ENCODE measurements at regions not wholly inside any gene's neighbourhood (a gene's known extent, or its start where the extent isn't known, plus 50 kb on each side); places are given as distances from the start of the nearest gene placed in this dataset.
"Not testable (repeated sequence)": the region's sequence is repeated elsewhere in the genome, so short reads cannot be mapped to it uniquely, and the experiment has no call there.

DNA sequence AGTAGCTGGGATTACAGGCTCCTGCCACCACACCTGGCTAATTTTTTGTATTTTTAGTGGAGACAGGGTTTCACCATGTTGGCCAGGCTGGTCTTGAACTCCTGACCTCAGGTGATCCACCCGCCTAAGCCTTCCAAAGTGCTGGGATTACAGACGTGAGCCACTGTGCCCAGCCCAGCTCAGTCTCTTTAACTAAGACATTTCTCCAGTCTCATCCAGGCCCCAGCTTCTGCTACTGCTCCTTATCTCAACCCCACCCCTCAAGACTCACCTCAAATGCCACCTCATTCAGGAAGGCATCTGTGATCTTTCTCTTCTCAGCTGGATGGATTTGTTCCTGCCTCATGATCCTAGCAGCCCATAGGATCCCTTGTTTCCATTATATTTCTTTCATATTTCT is 85.9 kb upstream of the GRAMD1B start:
- DNase-seq (ENCODE audit: low read depth): not testable (repeated sequence)

- DNase-seq (ENCODE audit: low read depth): no peak
These were observed 90.9 kb upstream of the GRAMD1B start for GRCh38 chr11:123338997-123339752.

DNA sequence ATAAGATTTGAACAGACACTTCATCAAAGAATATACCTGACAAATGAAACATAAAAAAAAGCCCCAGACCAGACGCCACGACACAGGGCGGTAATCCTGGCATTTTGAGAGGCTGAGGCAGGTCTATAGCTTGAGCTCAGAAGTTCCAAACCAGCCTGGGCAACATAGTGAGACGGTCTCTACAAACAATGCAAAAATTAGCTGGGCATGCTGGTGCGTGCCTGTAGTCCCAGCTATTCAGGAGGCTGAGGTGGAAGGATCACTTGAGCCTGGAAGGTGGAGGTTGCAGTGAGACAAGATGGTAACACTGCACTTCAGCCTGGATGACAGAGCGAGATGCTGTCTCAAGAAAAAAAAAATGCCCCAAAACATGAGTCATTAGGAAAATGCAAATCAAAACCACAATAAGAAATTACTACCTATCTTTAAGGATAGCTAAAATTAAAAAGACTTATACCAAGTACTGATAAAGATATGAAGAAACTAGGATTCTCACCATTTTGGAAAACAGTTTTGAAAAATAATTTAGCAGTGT is 91.7 kb upstream of the GRAMD1B start:
- DNase-seq (ENCODE audit: low read depth): no peak

DNA sequence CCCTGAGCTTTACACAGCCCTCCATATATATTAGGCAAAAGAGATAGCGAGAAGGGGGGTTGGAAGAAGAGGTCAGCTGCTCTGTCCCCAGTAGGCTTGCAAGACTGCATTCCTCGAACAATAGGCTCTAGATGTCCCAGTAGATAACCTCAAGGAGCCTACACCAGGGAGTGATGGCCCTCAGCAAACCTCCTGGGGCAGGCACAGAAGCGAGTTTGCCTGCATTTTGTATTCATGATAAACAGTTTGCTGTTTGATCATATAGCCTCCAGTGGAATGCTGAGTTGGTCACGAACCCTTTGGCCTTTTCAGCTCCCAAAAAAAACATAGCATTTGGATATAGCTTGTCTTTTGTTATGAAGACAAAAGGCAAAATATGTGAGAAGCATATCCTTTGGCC is 95.1 kb upstream of the GRAMD1B start:
- DNase-seq (ENCODE audit: low read depth): no peak

- not testable (repeated sequence) for DNase-seq (ENCODE audit: low read depth)
These were observed 97.5 kb upstream of the GRAMD1B start for GRCh38 chr11:123332577-123332976.

DNA sequence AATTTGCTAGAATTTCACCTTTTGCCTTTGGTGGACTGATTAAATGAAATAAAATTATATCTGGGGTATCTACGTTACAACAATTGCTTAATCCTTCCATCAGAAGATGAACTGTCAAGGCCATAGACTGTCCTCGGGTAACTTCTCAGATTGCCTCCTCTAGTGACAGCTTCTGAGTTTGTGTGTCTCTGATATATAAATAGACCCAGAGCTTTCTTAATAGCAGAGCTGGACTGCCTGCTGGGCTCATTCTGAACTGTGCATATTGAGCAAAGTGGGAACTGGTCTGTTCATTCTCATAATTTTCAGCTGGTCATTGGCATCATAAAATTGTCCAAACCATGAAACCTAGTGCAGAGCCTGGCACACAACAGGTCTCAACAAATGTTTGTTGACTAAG is 99.1 kb upstream of the GRAMD1B start:
- no peak for DNase-seq (ENCODE audit: low read depth)

GRCh38 chr11:123330471-123330870 is 99.6 kb upstream of the GRAMD1B start:
- DNase-seq (ENCODE audit: low read depth): no peak

- DNase-seq (ENCODE audit: low read depth): no peak
These were observed 100.0 kb upstream of the GRAMD1B start for GRCh38 chr11:123330071-123330470.

- DNase-seq (ENCODE audit: low read depth): no peak
These were observed 101.7 kb upstream of the GRAMD1B start for GRCh38 chr11:123328281-123328867.

GRCh38 chr11:123325533-123325932 is 104.5 kb upstream of the GRAMD1B start:
- no peak for DNase-seq (ENCODE audit: low read depth)

DNA sequence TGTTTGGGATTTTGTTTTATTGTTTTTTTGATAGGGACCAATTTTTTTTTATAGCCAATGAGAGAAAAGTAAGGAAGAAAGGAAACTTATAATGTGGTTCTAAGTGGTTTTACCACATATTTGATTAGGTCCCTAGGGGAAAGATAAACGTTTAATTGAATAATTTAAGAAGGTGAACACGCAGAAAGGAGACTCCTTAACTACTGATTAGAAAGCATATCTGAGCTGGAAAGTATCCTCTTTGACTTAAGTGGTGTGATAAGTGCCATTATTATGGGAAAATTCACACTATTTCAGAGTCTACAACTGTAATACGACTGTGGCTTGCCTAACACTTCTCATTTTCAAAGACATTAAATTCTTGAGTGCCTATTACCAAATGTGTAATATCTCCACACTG is 106.5 kb upstream of the GRAMD1B start:
- no peak for DNase-seq (ENCODE audit: low read depth)

GRCh38 chr11:123321636-123322035 is 108.4 kb upstream of the GRAMD1B start:
- no peak for DNase-seq (ENCODE audit: low read depth)

DNA sequence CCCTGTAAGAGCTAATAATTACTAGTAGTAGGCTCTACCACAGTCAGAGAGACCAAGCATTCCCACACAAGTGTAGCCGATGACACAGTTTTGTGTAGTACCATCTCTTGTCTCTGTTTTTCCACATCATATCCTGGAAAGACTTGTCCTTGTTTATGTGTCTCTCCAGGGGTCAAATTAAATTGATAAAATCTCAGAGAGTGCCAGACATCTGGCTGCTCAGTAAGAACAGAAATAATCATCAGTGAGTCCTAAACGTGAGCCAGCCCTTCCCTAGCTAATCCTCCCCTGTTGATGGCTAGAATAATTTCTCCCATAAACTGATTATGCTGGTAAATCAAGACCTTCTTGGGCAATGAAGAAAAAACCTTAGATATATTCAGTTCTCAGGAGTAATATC is 111.4 kb upstream of the GRAMD1B start:
- DNase-seq (ENCODE audit: low read depth): no peak

DNA sequence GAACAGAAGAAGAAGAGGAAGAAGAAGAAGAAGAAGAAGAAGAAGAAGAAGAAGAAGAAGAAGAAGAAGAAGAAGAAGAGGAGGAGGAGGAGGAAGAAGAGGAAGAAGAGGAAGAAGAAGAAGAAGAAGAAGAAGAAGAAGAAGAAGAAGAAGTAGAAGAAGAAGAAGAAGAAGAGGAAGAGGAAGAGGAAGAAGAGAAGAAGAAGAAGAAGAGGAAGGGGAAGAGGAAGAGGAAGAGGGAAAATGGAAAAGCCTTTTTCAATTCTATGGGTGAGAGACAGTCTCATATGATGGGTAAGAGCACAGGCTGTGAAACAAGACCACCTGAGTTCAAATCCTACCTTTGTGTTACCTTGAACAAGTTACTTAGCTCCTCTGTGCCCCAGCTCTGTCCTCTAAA is 111.9 kb upstream of the GRAMD1B start:
- not testable (repeated sequence) for DNase-seq (ENCODE audit: low read depth)

DNA sequence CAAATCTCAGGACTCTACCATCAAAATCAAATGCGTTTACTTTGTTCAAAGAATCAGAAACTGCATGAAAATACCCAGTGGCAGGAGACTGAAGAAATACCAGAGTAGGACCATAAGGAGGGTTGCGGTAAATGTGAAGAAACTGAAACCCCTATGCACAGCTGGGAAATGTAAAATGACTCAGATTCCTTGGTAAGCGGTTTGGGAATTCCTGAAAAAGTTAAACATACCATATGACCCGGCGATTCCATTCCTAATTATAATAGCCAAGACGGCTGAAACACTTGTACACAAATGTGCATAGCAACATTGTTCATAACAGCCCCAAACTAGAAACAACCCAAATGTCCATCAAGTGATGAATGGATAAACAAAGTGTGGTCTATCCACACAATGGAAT is 114.1 kb upstream of the GRAMD1B start:
- DNase-seq (ENCODE audit: low read depth): no peak

- no peak for DNase-seq (ENCODE audit: low read depth)
These were observed 115.1 kb upstream of the GRAMD1B start for GRCh38 chr11:123314972-123315371.

DNA sequence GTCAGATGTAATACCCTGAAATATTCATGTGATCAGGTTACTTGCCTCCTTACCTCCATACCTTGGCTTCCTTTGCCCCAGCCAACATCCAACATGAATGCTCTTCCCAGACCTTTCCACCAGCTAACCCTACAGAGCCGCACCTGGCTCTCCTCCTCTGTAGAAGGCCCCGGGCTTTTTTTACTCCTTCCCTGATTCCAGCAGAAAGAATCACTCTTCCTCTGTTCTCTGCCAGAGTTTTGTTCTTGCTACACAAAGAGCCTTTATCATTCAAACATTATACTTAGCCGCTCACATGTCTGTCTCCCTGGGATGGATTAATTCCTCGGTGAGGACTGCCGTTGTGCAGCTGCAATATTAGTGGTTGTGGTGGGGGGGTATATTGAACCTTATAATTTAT is 116.8 kb upstream of the GRAMD1B start:
- DNase-seq (ENCODE audit: low read depth): no peak

DNA sequence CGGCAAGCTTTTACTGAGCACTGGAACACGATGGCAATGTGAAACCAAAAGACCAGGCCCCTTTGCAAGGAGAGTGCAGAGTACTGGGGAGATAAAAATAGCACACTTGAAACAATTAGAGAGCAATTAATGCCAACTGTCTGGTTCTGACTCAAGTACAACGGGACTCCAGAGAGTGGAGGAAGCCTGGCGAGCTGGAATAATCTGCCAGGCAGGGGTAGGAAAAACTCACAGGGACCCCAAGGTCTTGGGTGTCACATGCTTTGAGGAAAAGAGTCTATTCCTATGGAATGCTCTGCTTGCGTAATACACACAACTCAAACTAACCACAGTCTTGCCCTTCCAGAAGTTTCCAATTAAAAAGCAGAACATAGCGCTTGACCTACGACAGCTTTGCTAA is 113.0 kb upstream of the CLMP start:
- peak; percentile 52 for DNase-seq (ENCODE audit: low read depth)

GRCh38 chr11:123307276-123307675 is 112.2 kb upstream of the CLMP start:
- no peak for DNase-seq (ENCODE audit: low read depth)

GRCh38 chr11:123306531-123306930 is 111.5 kb upstream of the CLMP start:
- no peak for DNase-seq (ENCODE audit: low read depth)

- no peak for DNase-seq (ENCODE audit: low read depth)
These were observed 110.7 kb upstream of the CLMP start for GRCh38 chr11:123305601-123306375.

DNA sequence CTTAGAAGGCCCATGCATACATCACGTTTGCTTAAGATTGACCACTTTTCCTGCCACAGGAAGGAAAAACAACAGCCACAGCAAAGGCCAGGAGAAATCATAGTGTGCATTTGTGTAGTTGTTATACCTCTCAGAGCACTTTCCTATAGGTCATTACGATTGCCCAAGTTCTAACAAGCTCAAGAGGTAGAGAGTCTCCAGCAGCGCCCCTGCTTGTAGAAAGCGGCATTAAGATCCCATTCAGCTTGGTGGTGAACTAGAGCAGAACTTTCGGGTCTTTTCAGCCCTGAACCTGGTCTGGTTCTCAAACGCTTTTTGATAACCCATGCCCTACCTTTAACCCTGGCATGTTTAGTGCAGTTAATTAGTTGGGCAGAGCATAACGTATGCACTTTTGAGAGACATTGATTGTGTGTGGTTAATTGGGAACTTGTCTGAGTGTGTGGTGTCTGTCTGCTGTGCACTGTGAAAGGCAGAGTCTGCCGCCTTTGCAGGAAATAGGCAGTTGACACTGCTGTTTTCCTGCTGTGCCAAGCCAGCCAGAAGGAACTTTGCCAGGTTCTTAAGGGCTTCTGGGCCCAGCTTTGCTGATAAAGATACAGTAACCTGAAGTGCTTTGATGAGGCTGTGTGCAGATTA is 109.9 kb upstream of the CLMP start:
- no peak for DNase-seq (ENCODE audit: low read depth)

All from non-pigmented ciliary epithelial cell (primary cell).